NCI-H774 (cell line): ENCODE measurements at regions not wholly inside any gene's neighbourhood (a gene's known extent, or its start where the extent isn't known, plus 50 kb on each side); places are given as distances from the start of the nearest gene placed in this dataset.

ENCODE experiments used
- DNase-seq: peaks from one replicate; lab custom pipeline; 2025; lab: John Stamatoyannopoulos, UW

GRCh38 chr7:106775975-106776607 is 89.0 kb upstream of the PIK3CG start:
- no peak for DNase-seq

- no peak for DNase-seq
Observed at GRCh38 chr7:106776618-106777347, 88.3 kb upstream of the PIK3CG start.

- DNase-seq = no peak
Observed at GRCh38 chr7:106777674-106778299, 87.3 kb upstream of the PIK3CG start.

DNA sequence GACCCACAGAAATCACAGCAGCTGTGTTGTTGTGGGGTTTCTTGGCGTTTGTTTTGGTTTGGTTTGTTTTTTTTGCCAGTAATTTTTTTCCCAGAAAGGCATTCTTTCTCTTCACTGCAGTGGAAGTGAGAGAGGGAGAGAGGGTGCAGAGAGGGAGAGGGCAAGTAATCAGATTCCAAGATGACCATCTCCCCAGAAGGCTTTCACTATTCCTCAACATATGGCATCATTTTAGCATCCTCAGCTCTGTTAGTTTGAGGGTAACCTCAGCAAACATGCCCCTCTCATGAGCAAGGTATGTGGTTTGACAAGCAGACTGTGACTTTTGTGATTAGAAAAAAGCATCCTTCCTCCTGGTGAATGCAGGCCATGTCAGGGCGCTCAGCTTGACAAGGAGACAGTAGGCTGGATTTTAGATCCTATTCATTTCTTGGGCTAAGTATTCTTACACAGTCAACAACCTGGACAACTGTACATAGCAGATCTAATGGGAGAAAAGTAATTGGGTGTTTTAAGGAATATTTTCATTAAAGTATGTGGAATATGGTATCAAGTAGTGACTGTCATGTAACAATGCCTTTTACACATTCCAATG is 86.3 kb upstream of the PIK3CG start:
- DNase-seq = no peak

GRCh38 chr7:106779877-106780276 is 85.2 kb upstream of the PIK3CG start:
- DNase-seq = no peak

DNA sequence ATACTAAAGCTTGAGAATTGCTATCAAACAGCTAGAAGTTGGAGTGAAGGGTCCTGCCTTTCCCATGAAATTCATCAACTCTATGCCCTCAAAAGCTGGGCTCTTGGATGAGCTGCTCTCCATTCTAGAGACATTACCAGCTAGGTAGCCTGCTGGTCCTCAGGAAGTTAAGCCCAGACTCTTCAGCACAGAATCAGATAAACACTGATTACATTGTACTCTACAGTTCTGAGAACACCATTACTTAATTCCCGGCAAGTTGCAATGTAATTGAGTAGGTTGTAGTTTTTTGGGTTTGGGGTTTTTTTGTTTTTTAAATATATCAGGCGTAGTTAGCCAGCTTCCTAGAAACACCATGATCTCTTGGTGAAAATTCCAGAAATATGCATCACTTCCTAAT is 84.1 kb upstream of the PIK3CG start:
- no peak for DNase-seq

- no peak for DNase-seq
Observed at GRCh38 chr7:106781828-106782544, 83.1 kb upstream of the PIK3CG start.

DNA sequence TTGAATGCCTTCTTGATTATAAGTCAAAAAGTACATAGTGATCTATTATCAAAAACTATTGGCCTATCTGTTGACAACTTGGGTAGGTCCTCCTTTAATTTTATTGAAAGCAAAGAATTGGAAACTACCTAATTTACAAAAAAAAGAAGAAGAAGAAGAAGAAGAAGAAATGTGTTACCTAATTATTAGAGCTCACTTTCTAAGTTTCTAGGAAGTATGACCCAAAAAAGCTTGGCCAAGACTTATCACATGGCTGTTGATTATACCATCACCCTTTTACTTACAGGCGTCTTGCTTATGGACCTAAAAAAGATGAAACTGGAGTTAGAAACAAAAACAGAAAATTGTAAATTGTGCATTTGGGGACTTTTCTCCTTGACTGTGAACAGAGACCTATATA is 81.8 kb upstream of the PIK3CG start:
- no peak for DNase-seq

GRCh38 chr7:106788637-106789036 is 76.4 kb upstream of the PIK3CG start:
- DNase-seq = no peak

DNA sequence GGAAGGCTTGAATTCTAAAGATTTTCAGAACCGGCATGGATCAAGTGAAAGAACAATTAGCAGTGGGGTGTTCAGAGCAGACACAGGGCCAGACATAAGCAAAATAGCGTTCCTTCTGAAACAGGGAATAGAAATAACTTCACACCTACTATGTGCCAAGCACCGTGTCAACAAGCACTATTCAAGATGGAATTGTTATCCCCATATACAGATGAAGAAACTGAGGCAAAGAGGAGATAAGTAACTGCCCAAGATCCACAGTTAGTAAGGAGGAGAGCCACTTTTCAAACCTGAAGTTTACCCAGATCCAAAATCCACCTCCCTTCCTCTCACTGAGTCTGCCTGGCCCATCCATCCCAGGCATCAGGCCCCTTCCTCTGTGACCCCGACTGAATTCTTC is 73.6 kb upstream of the PIK3CG start:
- no peak for DNase-seq

- no peak for DNase-seq
Observed at GRCh38 chr7:106792233-106792926, 72.7 kb upstream of the PIK3CG start.

DNA sequence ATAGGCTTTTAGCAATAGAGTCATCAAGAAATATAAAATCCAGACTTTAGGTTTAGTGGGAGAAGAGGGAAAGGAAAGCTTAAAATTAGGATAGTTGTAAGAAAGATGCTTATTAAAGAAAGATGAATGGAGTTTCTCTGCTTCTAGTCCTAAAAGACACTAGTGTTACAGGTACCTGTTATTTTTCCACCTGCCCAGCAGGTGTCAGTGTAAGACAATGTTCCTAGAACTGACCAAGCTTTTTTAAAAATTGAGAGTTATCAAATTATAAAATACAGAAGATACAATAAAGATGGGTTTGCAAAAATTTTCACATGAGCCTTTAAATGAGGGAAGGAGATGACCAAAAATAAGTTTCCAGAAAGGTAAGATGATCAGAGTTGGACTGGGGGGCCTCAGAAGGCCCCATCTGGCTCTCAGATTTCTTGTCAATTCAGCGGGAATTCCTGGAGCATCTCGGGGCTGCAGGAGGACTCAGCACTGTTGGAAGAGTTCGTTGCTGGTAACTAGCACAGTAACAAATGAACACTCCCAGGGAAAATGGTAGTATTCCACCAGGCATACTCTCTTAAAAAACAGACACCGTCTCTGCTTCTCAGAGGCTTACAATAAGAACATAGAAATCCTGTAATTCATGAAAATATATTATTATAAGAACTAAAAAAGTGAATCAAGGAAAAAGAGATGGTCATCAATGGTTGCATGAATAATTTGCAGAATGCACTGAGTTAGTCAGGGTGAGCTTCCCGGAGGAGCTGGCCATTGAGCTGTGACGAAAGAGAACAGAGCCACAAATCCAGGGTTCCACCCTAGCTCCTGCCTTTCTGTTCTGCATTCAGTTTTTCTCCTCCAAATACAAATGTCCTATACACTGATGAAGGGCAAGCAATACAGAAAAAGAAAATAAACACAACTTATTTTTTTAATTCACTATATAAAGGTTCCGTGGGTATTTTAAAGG is 71.8 kb upstream of the PIK3CG start:
- DNase-seq = no peak

DNA sequence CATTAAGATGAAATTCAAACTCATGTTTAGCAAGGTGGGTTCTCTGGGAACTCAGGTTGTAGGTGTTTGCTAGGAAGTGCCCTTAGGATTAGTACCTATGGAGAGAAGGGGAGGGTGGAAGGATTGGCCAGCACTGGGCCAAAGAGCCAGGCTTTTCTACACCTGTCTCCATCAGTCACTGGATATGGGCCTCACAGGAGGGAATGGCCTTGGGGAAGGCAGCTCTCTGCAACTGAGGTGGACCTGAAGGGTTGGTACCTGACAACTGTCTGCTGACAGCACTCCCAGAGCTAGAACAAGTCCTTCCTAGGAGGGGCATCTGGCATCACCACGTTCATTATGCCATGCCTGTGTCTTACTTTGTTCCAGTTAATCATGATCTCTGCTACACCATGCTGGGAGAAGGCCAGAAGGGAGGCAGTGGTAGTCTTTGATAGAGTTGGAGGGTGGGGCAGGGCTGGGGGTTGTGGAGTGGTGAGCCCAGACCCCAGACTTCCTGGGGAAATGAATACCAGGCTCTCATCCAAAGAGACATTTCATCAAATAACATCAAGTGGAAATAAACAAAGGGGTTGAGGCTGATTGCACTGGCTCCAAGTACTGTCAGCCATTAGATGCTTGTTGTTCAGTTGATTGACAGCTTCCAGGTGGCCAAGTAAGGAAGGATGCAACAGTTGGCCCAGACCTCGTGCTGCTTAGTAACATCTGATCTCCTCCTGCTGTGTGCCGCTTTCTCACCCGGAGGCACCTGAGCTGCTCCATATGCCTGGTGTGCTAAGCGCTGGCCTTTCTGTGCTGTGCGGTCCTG is 70.6 kb upstream of the PIK3CG start:
- DNase-seq = no peak

DNA sequence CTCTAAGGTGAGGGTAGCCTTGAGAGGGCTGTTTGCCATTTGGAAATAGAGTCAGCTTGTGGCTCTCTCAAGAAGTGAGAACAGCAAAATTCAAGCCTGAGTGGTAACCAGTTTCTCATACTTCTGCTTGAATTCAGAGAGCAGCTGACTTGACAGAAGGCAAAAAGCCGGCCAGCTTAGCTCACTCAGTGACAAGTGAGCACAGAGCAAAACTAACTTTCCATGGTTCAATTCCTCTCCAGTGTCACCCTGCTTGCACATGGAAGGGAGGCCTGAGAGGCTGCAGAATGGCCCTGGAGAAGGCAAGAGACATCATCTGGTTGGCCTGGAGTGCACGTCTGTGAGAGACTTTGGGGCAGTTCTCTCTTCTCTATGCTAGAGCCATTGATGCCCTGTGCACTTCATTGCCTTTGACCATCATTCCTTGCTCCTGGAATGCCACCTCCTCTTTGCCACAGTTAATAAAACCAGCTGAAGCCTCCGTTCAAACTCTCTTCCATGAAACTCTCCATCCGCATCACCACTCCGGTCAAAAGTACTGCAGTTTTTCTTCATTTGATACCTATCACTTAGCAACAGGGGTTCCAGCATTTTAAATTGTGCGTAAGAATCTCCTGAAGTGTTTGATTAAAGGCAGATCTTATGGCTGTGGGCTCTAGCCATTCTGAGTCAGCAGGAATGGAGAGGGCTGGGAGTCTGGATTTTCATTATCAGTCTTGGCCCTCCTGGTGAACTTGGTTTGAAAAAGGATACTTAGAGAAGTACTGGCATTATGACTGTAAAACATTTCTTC is 69.8 kb upstream of the PIK3CG start:
- no peak for DNase-seq

DNA sequence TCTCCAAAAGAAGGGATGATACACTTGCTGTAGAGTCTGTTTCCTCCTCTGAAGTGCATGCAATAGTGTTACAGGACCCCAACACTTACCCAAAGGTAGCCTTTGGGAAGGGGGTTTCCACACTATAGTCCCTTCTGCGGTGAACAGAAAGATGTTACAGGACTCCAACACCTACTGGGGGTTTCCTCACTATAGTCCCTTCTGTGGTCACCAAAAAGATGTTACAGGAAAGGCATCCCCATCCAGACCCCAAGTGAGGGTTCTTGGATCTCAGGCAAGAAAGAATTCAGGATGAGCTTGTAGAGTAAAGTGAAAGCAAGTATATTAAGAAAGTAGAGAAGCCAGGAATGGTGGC is 69.2 kb upstream of the PIK3CG start:
- no peak for DNase-seq

DNA sequence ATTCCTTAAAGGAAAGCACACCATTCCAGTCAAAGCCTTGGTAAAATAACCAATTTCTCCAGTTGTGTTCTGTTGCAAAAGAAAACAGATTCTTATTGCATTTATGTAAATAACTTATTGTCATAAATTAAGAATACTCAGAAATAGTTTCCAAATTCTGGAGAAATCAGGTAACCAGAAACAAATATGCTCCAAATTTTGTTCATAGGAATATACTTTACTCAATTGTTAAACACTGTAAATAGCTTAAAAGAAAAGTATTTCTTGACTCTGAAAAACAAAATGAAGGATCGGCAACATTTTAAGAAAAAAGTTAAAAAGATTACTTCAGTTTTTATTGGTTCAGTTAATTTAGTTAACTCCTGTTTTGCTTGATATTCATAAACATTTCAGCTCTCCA is 67.1 kb upstream of the PIK3CG start:
- DNase-seq = no peak

- no peak for DNase-seq
Observed at GRCh38 chr7:106802589-106802988, 62.5 kb upstream of the PIK3CG start.

GRCh38 chr7:106806556-106806955 is 58.5 kb upstream of the PIK3CG start:
- no peak for DNase-seq

DNA sequence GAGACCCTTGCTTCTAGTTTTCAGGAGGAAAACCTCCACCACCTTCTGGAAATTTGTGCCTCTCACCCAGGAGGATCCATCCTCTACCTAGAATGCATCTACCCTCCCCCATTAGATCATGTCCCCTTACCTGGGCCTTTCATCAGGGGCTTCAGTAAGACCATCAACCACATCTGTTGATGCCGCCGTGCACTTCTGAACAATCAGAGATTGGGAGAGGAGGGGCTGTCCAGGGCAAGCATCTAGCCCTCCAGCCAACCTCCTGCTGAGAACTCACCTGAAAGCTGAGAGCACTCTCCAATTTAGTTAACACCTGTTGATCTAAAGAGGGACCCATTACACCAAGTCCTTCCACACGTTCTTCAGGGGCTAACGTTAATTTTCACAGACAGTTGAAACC is 57.6 kb upstream of the PIK3CG start:
- no peak for DNase-seq
